Left colon (tissue), 2 donors: ENCODE measurements at regions not wholly inside any gene's neighbourhood (a gene's known extent, or its start where the extent isn't known, plus 50 kb on each side); places are given as distances from the start of the nearest gene placed in this dataset.
A peak's percentile ranks its signal among the peaks of the same experiment; 100 is the strongest.

ENCODE experiments used
- ATAC-seq: fragments of 200-7000 bp; cut with Tn5 transposase; one replicate; pipeline ENCODE4 v1.9.1; 2020; ENCODE audit warnings: mild to moderate bottlenecking, moderate library complexity
- DNase-seq, 2 donors: peaks; one replicate each; pipeline ENCODE4 v3.0.0-alpha.2; 2020
- intact Hi-C, 2 donors: fragments of 100-400 bp; cut with DNase I in 1 of 2; cut with micrococcal nuclease in 1 of 2; formaldehyde crosslinking; loops; one replicate each; pipeline versions ENCODE4 v1.11.2 to v1.14.0; 2022; cut with DNase I, micrococcal nuclease
- donor health status: DM: no; HTN: no; CAD: no.
- donor health status: DM: yes; HTN: yes; CAD: no.

DNA sequence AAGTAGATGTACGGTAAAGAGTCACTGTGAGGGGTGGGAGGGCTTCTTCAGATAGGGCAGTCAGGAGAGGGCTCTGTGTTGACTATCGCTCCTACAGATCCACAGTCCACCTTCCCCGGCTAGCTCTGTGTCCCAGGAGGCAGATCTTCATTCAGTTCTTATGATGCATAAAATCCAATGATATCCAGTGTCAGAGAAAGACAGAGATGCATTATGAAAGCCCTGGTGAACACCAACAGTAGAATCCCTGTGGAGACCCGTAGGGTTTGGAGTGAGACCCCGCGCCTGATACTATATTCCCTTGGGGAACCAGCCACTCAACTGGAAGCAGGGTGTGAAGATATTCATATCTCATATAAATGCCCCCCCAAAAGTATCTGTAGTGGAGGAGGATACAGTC, 119.8 kb upstream of the SLCO3A1 start:
- intact Hi-C loops: no loop called here
- DNase-seq (no peak), ATAC-seq (no peak)

GRCh38 chr15:91737151-91737818, 116.2 kb upstream of the SLCO3A1 start:
- DNase-seq (no peak), ATAC-seq (no peak)
- intact Hi-C loops: no loop called here

DNA sequence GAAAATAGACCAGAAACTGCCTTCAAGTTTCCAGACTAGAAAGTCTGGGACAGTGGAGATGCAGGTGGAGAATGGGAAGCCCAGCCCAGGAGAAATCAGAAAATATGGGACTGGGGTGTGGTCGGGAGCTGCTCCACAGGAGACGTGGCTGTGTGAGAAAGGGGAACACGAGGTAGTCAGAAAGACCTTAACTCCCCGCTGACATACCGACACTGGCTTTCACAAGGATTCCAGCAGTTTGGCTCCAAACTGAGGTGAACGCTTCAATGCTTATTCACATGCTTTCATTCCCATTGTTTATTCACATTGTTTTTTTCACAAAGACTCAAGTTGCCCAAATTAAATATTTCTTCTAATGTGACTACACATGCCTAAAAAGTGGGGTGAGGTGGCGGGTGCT, 111.5 kb upstream of the SLCO3A1 start:
- DNase-seq: no peak
- no peak for ATAC-seq
- intact Hi-C loops: no loop called here

DNA sequence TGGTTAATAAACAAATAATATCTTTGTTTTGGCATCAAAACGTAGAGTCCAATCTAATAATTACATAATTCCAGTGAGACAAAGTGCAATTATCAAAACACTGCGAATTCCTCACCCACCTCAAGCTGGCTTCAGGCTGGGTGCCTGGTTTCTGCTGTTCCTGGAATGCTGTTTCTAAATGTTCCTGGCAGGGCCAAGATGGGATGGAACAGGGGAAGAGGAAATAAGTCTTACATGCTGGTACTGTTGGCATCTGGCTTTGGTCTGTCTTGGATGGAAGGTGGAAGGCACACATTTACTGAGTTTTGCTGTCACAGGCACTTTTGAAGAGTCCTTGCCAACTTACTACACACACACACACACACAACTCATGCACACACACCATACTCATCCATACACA, 101.9 kb upstream of the SLCO3A1 start:
- intact Hi-C loops: no loop called here
- ATAC-seq: no peak

GRCh38 chr15:91752081-91752785, 101.3 kb upstream of the SLCO3A1 start:
- no peak for DNase-seq
- intact Hi-C loops: no loop called here
- ATAC-seq: no peak

More for the DNA sequence above, 101.9 kb upstream of the SLCO3A1 start:
- DNase-seq: no peak

DNA sequence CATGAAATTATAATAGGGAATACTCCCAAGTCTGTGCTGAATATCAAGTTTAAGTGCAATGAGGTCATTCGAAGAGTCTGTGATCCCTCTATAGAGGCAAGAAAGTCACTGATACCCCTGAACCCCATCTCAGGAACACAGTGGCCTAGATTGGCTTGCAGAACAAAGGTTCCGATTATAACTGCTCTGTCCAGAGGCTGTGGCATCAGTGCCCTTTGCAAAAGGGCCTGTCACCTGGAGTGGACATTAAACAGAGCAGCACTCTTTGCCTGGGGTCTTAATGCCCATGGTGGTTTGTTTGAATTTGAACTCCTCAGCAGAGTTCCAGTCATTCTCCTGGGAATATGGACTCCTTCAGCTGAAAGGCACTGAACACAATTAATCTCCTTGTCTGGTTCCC, 93.9 kb upstream of the SLCO3A1 start:
- intact Hi-C loops: no loop called here
- DNase-seq (no peak), ATAC-seq (no peak)

- ATAC-seq (no peak), DNase-seq (no peak)
- intact Hi-C loops: no loop called here
These were observed 87.8 kb upstream of the SLCO3A1 start for GRCh38 chr15:91765660-91766059.

GRCh38 chr15:91769476-91769875, 84.0 kb upstream of the SLCO3A1 start:
- DNase-seq (no peak), ATAC-seq (no peak)
- intact Hi-C loops: no loop called here

- intact Hi-C loops: no loop called here
- DNase-seq (no peak), ATAC-seq (no peak)
These were observed 83.6 kb upstream of the SLCO3A1 start for GRCh38 chr15:91769894-91770293.

GRCh38 chr15:91776104-91776503, 77.4 kb upstream of the SLCO3A1 start:
- DNase-seq (no peak), ATAC-seq (no peak)
- intact Hi-C loops: no loop called here

DNA sequence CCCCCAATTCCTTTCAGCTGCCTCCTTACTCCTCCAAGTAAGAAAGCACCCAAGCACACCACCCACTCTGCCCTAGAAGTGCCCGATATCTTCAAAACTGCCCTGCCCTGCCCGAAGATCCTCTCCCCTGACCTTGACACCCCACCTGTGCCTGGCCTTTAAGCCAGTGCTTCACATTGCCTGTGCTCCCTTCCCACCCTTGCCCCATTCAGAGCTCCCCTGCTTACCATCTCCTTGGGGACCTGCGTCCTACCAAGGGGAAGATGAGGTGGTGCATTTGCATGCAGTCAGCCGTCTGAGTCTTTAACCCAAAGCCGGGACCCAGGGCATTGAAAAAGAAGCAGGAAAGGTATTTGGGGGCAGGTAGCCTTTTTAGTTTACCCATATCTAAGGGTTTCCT, 73.5 kb upstream of the SLCO3A1 start:
- intact Hi-C loops: no loop called here
- ATAC-seq: no peak
- no peak for DNase-seq

- DNase-seq: no peak
- intact Hi-C loops: no loop called here
- no peak for ATAC-seq
These were observed 73.1 kb upstream of the SLCO3A1 start for GRCh38 chr15:91780387-91780786.

DNA sequence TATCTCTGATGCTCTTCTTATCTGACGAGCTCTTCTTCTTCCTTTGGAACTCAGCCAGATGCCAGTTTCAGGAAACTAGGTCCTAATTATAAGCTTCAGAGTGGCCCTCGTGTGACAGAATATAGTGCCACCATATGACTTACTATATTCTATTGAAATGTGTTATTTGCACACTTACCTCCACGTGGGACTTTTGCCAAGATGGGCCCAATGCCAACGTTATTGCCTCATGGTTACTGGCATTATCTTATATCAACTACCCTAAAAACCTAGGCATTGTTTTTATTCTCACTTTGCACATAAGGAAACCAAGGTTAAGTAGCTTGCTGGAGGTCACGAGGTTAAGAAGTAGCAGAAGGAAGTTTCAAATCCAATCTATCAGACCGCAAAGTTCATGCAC, 71.3 kb upstream of the SLCO3A1 start:
- intact Hi-C loops: no loop called here
- ATAC-seq (no peak), DNase-seq (peak in 1 of 2 donors; percentile 10)

DNA sequence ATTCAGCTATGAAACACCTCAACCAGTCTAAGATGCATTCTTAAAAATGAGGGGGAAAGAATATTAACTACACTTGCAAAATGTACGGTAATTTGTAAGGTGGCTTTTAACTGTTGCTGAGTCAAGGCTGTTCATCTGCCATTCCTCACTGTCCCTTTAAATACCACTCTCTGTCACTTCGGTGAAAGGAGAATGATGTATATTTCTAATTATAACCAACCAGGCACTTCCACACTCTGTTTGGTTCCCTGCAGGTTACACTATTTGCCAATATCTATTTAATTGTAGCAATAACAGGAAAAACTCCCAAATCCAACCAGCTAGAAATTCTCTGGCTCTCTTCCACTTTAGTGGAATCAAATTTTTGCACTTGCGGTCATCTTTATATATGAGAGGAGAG, 70.5 kb upstream of the SLCO3A1 start:
- DNase-seq: no peak
- ATAC-seq: no peak
- intact Hi-C loops: no loop called here

DNA sequence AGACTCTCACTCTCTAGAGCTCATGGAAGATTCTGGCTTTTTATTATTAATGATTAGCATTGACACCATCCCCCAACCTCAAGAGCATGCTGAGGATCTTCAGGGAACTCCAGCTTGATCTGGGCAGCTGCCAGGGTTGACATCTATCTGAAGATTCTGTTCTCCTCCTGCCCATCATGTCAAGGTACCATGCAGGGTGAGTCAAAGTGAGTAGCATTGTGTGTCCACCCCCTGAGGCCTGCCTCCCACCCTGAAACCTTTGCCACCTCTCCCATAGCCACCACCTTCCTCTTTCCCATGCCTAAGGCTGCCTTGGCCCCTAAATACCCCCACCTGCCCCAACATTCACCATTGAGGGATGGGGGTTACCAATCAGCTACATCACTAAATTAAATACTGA, 70.1 kb upstream of the SLCO3A1 start:
- ATAC-seq: no peak
- intact Hi-C loops: no loop called here

GRCh38 chr15:91784973-91785709, 68.4 kb upstream of the SLCO3A1 start:
- intact Hi-C loops: no loop called here
- ATAC-seq (no peak), DNase-seq (no peak)

More for the DNA sequence above, 70.1 kb upstream of the SLCO3A1 start:
- no peak for DNase-seq

DNA sequence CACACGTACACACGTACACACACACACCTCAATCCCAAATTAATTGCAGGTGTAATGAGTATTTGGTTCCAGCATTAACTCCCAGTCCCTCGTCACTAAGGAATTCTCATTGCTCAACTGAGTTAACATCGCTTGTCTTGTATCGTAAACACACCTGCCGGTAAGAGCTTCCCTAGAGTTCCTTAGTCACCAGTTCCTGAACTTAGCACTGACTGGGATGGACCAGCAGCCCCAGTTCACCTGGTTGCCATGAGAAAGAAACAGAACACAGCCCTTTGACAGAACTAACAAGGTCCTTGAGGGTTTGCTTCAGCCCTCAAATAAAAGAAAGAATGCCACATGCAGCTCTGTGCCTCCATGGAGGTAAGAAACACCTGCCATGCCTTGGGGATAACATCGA, 66.3 kb upstream of the SLCO3A1 start:
- no peak for ATAC-seq
- intact Hi-C loops: no loop called here

GRCh38 chr15:91789136-91789535, 64.4 kb upstream of the SLCO3A1 start:
- ATAC-seq (no peak), DNase-seq (no peak)
- intact Hi-C loops: no loop called here

More for the DNA sequence above, 66.3 kb upstream of the SLCO3A1 start:
- DNase-seq: no peak

DNA sequence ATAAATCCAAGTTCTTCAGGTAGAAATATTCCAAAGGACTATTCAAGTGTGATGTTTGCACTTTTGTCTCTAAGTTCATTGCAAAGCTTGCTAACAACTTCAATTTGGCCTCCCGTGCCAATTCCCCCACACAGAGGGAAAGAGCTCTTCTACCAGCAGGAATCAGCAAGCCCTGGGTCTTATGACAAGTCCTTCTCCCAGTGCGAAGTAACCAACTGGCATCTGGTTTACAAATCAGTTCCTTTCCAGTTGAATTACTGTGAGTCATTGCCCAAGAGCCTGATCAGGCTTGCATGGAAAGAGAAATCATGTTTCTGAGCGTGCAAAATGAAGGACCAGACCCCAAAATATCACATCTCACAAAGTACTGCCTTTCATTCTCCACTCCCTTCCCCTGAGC, 62.7 kb upstream of the SLCO3A1 start:
- ATAC-seq (no peak), DNase-seq (no peak)
- intact Hi-C loops: no loop called here

DNA sequence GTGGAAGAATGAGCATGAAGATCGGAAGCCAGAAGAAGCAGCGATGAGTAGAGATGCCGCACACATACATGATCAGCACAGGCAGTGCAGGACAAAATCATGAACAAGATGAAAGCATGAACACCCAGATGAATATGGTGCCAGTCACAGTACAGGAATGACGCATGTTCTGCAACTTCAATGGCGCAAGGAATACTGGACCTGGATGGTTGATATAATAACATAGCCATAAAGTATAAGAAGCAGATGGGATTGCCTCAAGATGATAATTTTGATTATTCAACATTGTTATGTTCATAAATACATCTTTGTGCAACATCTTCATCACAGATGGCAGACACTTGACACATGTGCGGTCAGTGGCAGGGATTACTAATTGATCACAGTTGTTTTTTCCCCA, 59.7 kb upstream of the SLCO3A1 start:
- no peak for DNase-seq
- intact Hi-C loops: no loop called here
- no peak for ATAC-seq
